IMR-90 (cell line): ENCODE measurements at regions not wholly inside any gene's neighbourhood (a gene's known extent, or its start where the extent isn't known, plus 50 kb on each side); places are given as distances from the start of the nearest gene placed in this dataset.

ENCODE experiments used
- ATAC-seq: fragments of 200-7000 bp; cut with Tn5 transposase; 2 replicates; pipeline ENCODE4 v1.9.1; 2020; ENCODE audit warnings: low read depth, mild to moderate bottlenecking, moderate library complexity
- BruUV-seq: library from RNA; stranded (reverse); fragments of 400-500 nt; replicated peaks from 2 replicates; lab custom pipeline; 2021; lab: Mats Ljungman, UMichigan
- CTCF ChIA-PET: fragments of 300-600 bp; formaldehyde crosslinking; extraction: SDS; loops from one replicate; lab custom pipeline; 2021; ENCODE audit warnings: antibody characterized with exemption; lab: Yijun Ruan, JAX
- POLR2A ChIA-PET: fragments of 300-600 bp; sonication (Branson Sonifier 250); formaldehyde crosslinking; loops from one replicate; lab custom pipeline; 2022; ENCODE audit warnings: antibody characterized with exemption; ENCODE audit not compliant: unreplicated experiment; lab: Charles Lee
- DNase-seq: peaks from one replicate; pipeline ENCODE4 v3.0.0; 2013
- H2AFZ ChIP-seq: replicated peaks from 2 replicates; pipeline ENCODE3; 2013; ENCODE audit warnings: low read length, mild to moderate bottlenecking; ENCODE audit not compliant: poor library complexity
- H2AK5ac ChIP-seq: 2 replicates; pipeline ENCODE4 v1.6.1; 2013; ENCODE audit warnings: low read depth, low read length, inconsistent platforms
- H2AK9ac ChIP-seq: replicated peaks from 2 replicates; pipeline ENCODE3; 2013; ENCODE audit warnings: mild to moderate bottlenecking, low read depth, low read length, moderate library complexity; ENCODE audit not compliant: poor library complexity
- H2BK120ac ChIP-seq: 2 replicates; pipeline ENCODE4 v1.6.1; 2013; ENCODE audit warnings: low read depth, low read length, inconsistent platforms
- H2BK15ac ChIP-seq: 3 replicates; pipeline ENCODE4 v1.6.1; 2013; ENCODE audit warnings: low read depth, low read length, inconsistent platforms
- H2BK20ac ChIP-seq: 2 replicates; pipeline ENCODE4 v1.6.1; 2013; ENCODE audit warnings: low read depth, mild to moderate bottlenecking, inconsistent platforms, low read length, moderate library complexity
- H2BK5ac ChIP-seq: 2 replicates; pipeline ENCODE4 v1.6.1; 2013; ENCODE audit warnings: mild to moderate bottlenecking, low read depth, low read length, inconsistent platforms; ENCODE audit not compliant: poor library complexity, severe bottlenecking
- H3K14ac ChIP-seq: replicated peaks from 2 replicates; pipeline ENCODE4 v1.6.1; 2013; ENCODE audit warnings: low read depth, low read length, inconsistent platforms
- H3K18ac ChIP-seq: 2 replicates; pipeline ENCODE4 v1.6.1; 2013; ENCODE audit warnings: low read depth, low read length, control low read depth
- H3K23ac ChIP-seq: 2 replicates; pipeline ENCODE4 v1.6.1; 2013; ENCODE audit warnings: low read depth, low read length, inconsistent platforms
- H3K27ac ChIP-seq: 2 replicates; pipeline ENCODE4 v1.5.1; 2013; ENCODE audit warnings: mild to moderate bottlenecking, control low read depth, low read length; ENCODE audit not compliant: insufficient read depth
- H3K27me3 ChIP-seq: 2 replicates; pipeline ENCODE4 v1.6.1; 2013; ENCODE audit warnings: low read length; ENCODE audit not compliant: control insufficient read depth, insufficient read depth
- H3K36me3 ChIP-seq: 2 replicates; pipeline ENCODE4 v1.6.1; 2013; ENCODE audit warnings: low read length, mixed read lengths; ENCODE audit not compliant: control insufficient read depth, insufficient read depth
- H3K4ac ChIP-seq: 2 replicates; pipeline ENCODE4 v1.6.1; 2013; ENCODE audit warnings: low read depth, low read length, inconsistent platforms
- H3K4me1 ChIP-seq: 2 replicates; pipeline ENCODE4 v1.6.1; 2013; ENCODE audit warnings: low read length, mixed read lengths; ENCODE audit not compliant: control insufficient read depth, insufficient read depth
- H3K4me2 ChIP-seq: 2 replicates; pipeline ENCODE4 v1.6.1; 2013; ENCODE audit warnings: low read depth, mild to moderate bottlenecking, control low read depth, low read length, moderate library complexity
- H3K4me3 ChIP-seq: 2 replicates; pipeline ENCODE4 v1.5.1; 2013; ENCODE audit warnings: low read depth, mild to moderate bottlenecking, control low read depth, low read length, moderate library complexity; ENCODE audit not compliant: insufficient read depth
- H3K56ac ChIP-seq: 2 replicates; pipeline ENCODE4 v1.6.1; 2013; ENCODE audit warnings: low read length, inconsistent platforms; ENCODE audit not compliant: insufficient read depth; ENCODE audit errors: extremely low read depth
- H3K79me1 ChIP-seq, 2 experiments: 2 replicates each; pipeline ENCODE4 v1.6.1; 2013; ENCODE audit warnings: low read length in 2 of 2, inconsistent platforms in 1 of 2, low read depth in 1 of 2
- H3K9ac ChIP-seq: 2 replicates; pipeline ENCODE4 v1.6.1; 2013; ENCODE audit warnings: low read depth, low read length, control low read depth
- H3K9me1 ChIP-seq: 2 replicates; pipeline ENCODE4 v1.6.1; 2013; ENCODE audit warnings: low read length, inconsistent platforms; ENCODE audit not compliant: insufficient read depth
- H3K9me3 ChIP-seq: 2 replicates; pipeline ENCODE4 v1.6.1; 2013; ENCODE audit warnings: low read length; ENCODE audit not compliant: control insufficient read depth, insufficient read depth
- H4K20me1 ChIP-seq: 2 replicates; pipeline ENCODE4 v1.6.1; 2013; ENCODE audit warnings: low read length, inconsistent platforms; ENCODE audit not compliant: insufficient read depth
- H4K5ac ChIP-seq: 2 replicates; pipeline ENCODE4 v1.6.1; 2013; ENCODE audit warnings: mild to moderate bottlenecking, low read depth, low read length, control low read depth
- H4K8ac ChIP-seq, 2 experiments: 2 replicates each; pipeline ENCODE4 v1.6.1; 2013; ENCODE audit warnings: low read depth in 2 of 2, low read length in 2 of 2, control low read depth in 1 of 2, inconsistent platforms in 1 of 2
- H4K91ac ChIP-seq: 2 replicates; pipeline ENCODE4 v1.6.1; 2013; ENCODE audit warnings: low read depth, low read length, inconsistent platforms; ENCODE audit not compliant: insufficient read depth
- FOS ChIP-seq: fragments of 150-350 bp; IDR thresholded peaks from 2 replicates; pipeline ENCODE4 v1.6.1; 2016; ENCODE audit warnings: low read depth, low read length
- MAFK ChIP-seq: IDR thresholded peaks from 2 replicates; pipeline ENCODE4 v1.6.1; 2012; ENCODE audit warnings: low read depth, low read length, improper control_type of control experiment
- NFE2L2 ChIP-seq: fragments of 150-350 bp; IDR thresholded peaks from 2 replicates; pipeline ENCODE4 v1.6.1; 2016; ENCODE audit warnings: low read depth, mild to moderate bottlenecking, low read length
- RCOR1 ChIP-seq: IDR thresholded peaks from 2 replicates; pipeline ENCODE4 v1.6.1; 2012; ENCODE audit warnings: mild to moderate bottlenecking, low read length, improper control_type of control experiment; ENCODE audit not compliant: insufficient replicate concordance
- WGBS, 2 experiments: methylation state at CpG; one replicate each; pipeline versions ENCODE4 v1.1.5 to v1.1.7; 2013; ENCODE audit warnings: missing lambda C conversion rate in 2 of 2; ENCODE audit not compliant: insufficient read length in 1 of 2; ENCODE audit errors: extremely low coverage in 2 of 2; 5-methylcytosine and 5-hydroxymethylcytosine counted together
- dilution Hi-C: fragments of 300-500 bp; cut with HindIII; formaldehyde crosslinking; loops from one replicate; pipeline ENCODE4 v1.14.3; 2018; ENCODE audit warnings: low sequenced_read_pairs; ENCODE audit not compliant: unreplicated experiment
- in situ Hi-C: fragments of 300-500 bp; cut with MboI; formaldehyde crosslinking; loops from 3 replicates; pipeline ENCODE4 v1.14.3; 2019; ENCODE audit warnings: low sequenced_read_pairs, inconsistent platforms, mixed read lengths
- intact Hi-C: fragments of 100-400 bp; cut with micrococcal nuclease; formaldehyde crosslinking; loops from 2 replicates; pipeline ENCODE4 v1.10.0; 2022

DNA sequence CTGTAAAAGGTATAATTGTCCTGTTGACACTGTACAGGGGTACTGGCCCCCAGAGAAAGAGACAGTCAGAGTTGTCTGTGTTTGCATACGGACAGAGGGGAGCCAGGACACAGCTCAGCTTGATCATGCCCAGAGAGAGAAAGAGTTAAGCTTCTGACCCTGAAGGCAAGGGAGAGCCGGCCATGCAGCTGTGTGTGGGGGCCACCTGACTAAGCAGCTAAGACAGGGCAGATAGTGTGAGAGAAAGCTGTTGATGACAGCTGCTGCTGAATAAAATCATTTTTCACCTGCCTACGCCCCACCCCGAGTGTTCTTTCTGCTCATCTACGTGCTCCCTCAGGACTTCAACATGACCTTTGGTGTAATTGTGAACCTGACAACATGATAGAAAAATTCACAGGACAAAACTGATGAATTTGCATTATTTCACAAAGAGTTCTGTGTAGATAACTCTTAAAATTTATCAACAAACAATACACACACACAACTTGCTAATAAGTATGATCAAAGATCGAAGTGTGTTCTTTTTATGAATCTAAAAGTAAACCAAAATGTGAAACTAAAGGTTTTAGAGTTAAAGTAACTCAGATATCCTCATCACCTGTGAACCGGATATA lies 1294.3 kb upstream of the ATXN8OS start:
- Histone ChIP-seq H2BK20ac (no peak overlapping the region), H2AK9ac (no peak overlapping the region), H3K18ac (no peak overlapping the region), H3K79me1 (no peaks in the 10 kb centered on the region), H3K27ac (no peak overlapping the region), H3K4ac (no peak overlapping the region), H4K20me1 (no peaks in the 10 kb centered on the region), H4K8ac (no peak overlapping the region), H4K91ac (no peak overlapping the region), H3K23ac (no peak overlapping the region), H3K9ac (no peak overlapping the region), H3K9me3 (peaks cover 2% of the 10 kb centered on the region; the same call in 1 of the 2 replicates), H2BK5ac (no peak overlapping the region), H3K14ac (no peak overlapping the region), H3K9me1 (no peaks in the 10 kb centered on the region), H3K56ac (no peak overlapping the region), H2AFZ (no peak overlapping the region), H4K5ac (no peak overlapping the region), H2BK15ac (no peak overlapping the region), H3K36me3 (no peaks in the 10 kb centered on the region), H3K27me3 (no peaks in the 10 kb centered on the region), H2BK120ac (no peak overlapping the region), H2AK5ac (no peak overlapping the region), H3K4me1 (no peaks in the 10 kb centered on the region), H3K4me2 (no peak overlapping the region), H3K4me3 (no peak overlapping the region)
- intact Hi-C loops: no loop called here
- WGBS, 2 experiments: 20% methylated on average over 1 of the region's 7 CpGs; no CpG with 5 or more reads in 1 of the 2 experiments
- ChIA-PET POLR2A (no interaction called here), CTCF (no interaction called here)
- ATAC-seq (no peak), DNase-seq (no peak)
- dilution Hi-C loops: no loop called here
- in situ Hi-C loops: no loop called here
- no TSS peak for BruUV-seq
- TF ChIP-seq NFE2L2 (no peak), FOS (no peak), RCOR1 (no peak), MAFK (peak; percentile 46; the same call in 1 of the 2 replicates)
